ENCODE measurements at regions not wholly inside any gene's neighbourhood (a gene's known extent, or its start where the extent isn't known, plus 50 kb on each side); places are given as distances from the start of the nearest gene placed in this dataset.

GRCh38 chr15:99921101-99921500, 187.9 kb upstream of the LYSMD4 start:
- H3K4me3 ChIP-seq (ENCODE audit: low read depth, low read length), result no peak overlapping the region
- DNase-seq (ENCODE audit: low read depth), result no peak
- TF ChIP-seq CTCF (IDR thresholded peaks at IDR 0.05; ENCODE audit: insufficient read depth, low read length, severe bottlenecking), result no peak
- peaks cover 2% of the 10 kb centered on the region for H3K27me3 ChIP-seq (ENCODE audit: control insufficient read depth, insufficient read depth, low read length)
- H3K36me3 ChIP-seq (ENCODE audit: control insufficient read depth, insufficient read depth, low read length), result no peaks in the 10 kb centered on the region
- FAIRE-seq, result no peak

- DNase-seq (ENCODE audit: low read depth) (no peak), FAIRE-seq (no peak)
- no peak for TF ChIP-seq CTCF (IDR thresholded peaks at IDR 0.05; ENCODE audit: insufficient read depth, low read length, severe bottlenecking)
- Histone ChIP-seq H3K27me3 (ENCODE audit: control insufficient read depth, insufficient read depth, low read length) (peaks cover 2% of the 10 kb centered on the region), H3K4me3 (ENCODE audit: low read depth, low read length) (no peak overlapping the region), H3K36me3 (ENCODE audit: control insufficient read depth, insufficient read depth, low read length) (no peaks in the 10 kb centered on the region)
Measured at GRCh38 chr15:99918072-99918471, 184.8 kb upstream of the LYSMD4 start.

- DNase-seq (ENCODE audit: low read depth) (no peak), FAIRE-seq (no peak)
- no peak for TF ChIP-seq CTCF (IDR thresholded peaks at IDR 0.05; ENCODE audit: insufficient read depth, low read length, severe bottlenecking)
- Histone ChIP-seq H3K36me3 (ENCODE audit: control insufficient read depth, insufficient read depth, low read length) (no peaks in the 10 kb centered on the region), H3K27me3 (ENCODE audit: control insufficient read depth, insufficient read depth, low read length) (peaks cover 2% of the 10 kb centered on the region), H3K4me3 (ENCODE audit: low read depth, low read length) (no peak overlapping the region)
Measured at GRCh38 chr15:99917252-99917651, 184.0 kb upstream of the LYSMD4 start.

GRCh38 chr15:99916668-99917223, 183.5 kb upstream of the LYSMD4 start:
- TF ChIP-seq CTCF (IDR thresholded peaks at IDR 0.05; ENCODE audit: insufficient read depth, low read length, severe bottlenecking), result no peak
- Histone ChIP-seq H3K27me3 (ENCODE audit: control insufficient read depth, insufficient read depth, low read length) (peaks cover 2% of the 10 kb centered on the region), H3K4me3 (ENCODE audit: low read depth, low read length) (no peak overlapping the region), H3K36me3 (ENCODE audit: control insufficient read depth, insufficient read depth, low read length) (no peaks in the 10 kb centered on the region)
- FAIRE-seq (no peak), DNase-seq (ENCODE audit: low read depth) (no peak)

- no peak for TF ChIP-seq CTCF (IDR thresholded peaks at IDR 0.05; ENCODE audit: insufficient read depth, low read length, severe bottlenecking)
- no peak overlapping the region for H3K4me3 ChIP-seq (ENCODE audit: low read depth, low read length)
- no peak for DNase-seq (ENCODE audit: low read depth)
- FAIRE-seq, result no peak
- no peaks in the 10 kb centered on the region for H3K36me3 ChIP-seq (ENCODE audit: control insufficient read depth, insufficient read depth, low read length)
- peaks cover 2% of the 10 kb centered on the region for H3K27me3 ChIP-seq (ENCODE audit: control insufficient read depth, insufficient read depth, low read length)
Measured at GRCh38 chr15:99914723-99915122, 181.5 kb upstream of the LYSMD4 start.

- H3K4me3 ChIP-seq (ENCODE audit: low read depth, low read length), result no peak overlapping the region
- DNase-seq (ENCODE audit: low read depth), result no peak
- H3K27me3 ChIP-seq (ENCODE audit: control insufficient read depth, insufficient read depth, low read length), result no peaks in the 10 kb centered on the region
- H3K36me3 ChIP-seq (ENCODE audit: control insufficient read depth, insufficient read depth, low read length), result no peaks in the 10 kb centered on the region
- no peak for TF ChIP-seq CTCF (IDR thresholded peaks at IDR 0.05; ENCODE audit: insufficient read depth, low read length, severe bottlenecking)
- FAIRE-seq, result no peak
Measured at GRCh38 chr15:99911816-99912215, 178.6 kb upstream of the LYSMD4 start.

All from bronchial epithelial cell (primary cell).